Stimulated activated CD4-positive, alpha-beta T cell treated with anti-CD3 and anti-CD28 coated beads, Interleukin-15, amount 100 ng/mL, for 1 hour (primary cell): ENCODE measurements at regions not wholly inside any gene's neighbourhood (a gene's known extent, or its start where the extent isn't known, plus 50 kb on each side); places are given as distances from the start of the nearest gene placed in this dataset.

Experiments
- DNase-seq, 2 donors: peaks; one replicate each; pipeline ENCODE4 v3.0.0-alpha.2; 2020; ENCODE audit warnings: low read depth in 1 of 2, low spot score in 1 of 2

GRCh38 chr9:87818308-87818707, 64.4 kb upstream of the SPATA31E1 start:
- no peak for DNase-seq

GRCh38 chr9:87824216-87824875, 58.3 kb upstream of the SPATA31E1 start:
- DNase-seq: no peak

- DNase-seq: no peak
Observed at GRCh38 chr9:87824886-87825285, 57.8 kb upstream of the SPATA31E1 start.

- DNase-seq: no peak
Observed at GRCh38 chr9:87826331-87826730, 56.3 kb upstream of the SPATA31E1 start.

GRCh38 chr9:87827341-87827740, 55.3 kb upstream of the SPATA31E1 start:
- no peak for DNase-seq

- DNase-seq: no peak
Observed at GRCh38 chr9:87829756-87830155, 52.9 kb upstream of the SPATA31E1 start.

GRCh38 chr9:87830446-87830845, 52.2 kb upstream of the SPATA31E1 start:
- DNase-seq: no peak

- DNase-seq: no peak
Observed at GRCh38 chr9:87831159-87831558, 51.5 kb upstream of the SPATA31E1 start.
